MCF 10A (cell line): ENCODE measurements at regions not wholly inside any gene's neighbourhood (a gene's known extent, or its start where the extent isn't known, plus 50 kb on each side); places are given as distances from the start of the nearest gene placed in this dataset.

Source experiments
- BruUV-seq: library from RNA; stranded (reverse); fragments of 400-500 nt; replicated peaks from 2 replicates; lab custom pipeline; 2021; lab: Mats Ljungman, UMichigan
- CTCF ChIA-PET: fragments of 300-600 bp; sonication (Branson Sonifier 250); formaldehyde crosslinking; extraction: SDS; loops from one replicate; lab custom pipeline; 2021; ENCODE audit warnings: antibody characterized with exemption, inconsistent platforms; lab: Yijun Ruan, JAX
- POLR2A ChIA-PET: fragments of 300-600, 350-650 bp; sonication (Branson Sonifier 250); formaldehyde crosslinking; extraction: SDS; loops from one replicate; lab custom pipeline; 2020; ENCODE audit warnings: antibody characterized with exemption, inconsistent platforms; lab: Yijun Ruan, JAX
- DNase-seq: peaks from one replicate; pipeline ENCODE4 v3.0.0-alpha.2; 2018; ENCODE audit not compliant: unreplicated experiment
- H3K27ac Mint-ChIP-seq: one replicate; pipeline ENCODE4 v1.8.0; 2022; ENCODE audit warnings: mild to moderate bottlenecking, low read depth, mixed read lengths; ENCODE audit not compliant: unreplicated experiment
- H3K27me3 Mint-ChIP-seq: one replicate; pipeline ENCODE4 v1.8.0; 2022; ENCODE audit warnings: mixed read lengths; ENCODE audit not compliant: insufficient read depth, unreplicated experiment
- H3K36me3 Mint-ChIP-seq: one replicate; pipeline ENCODE4 v1.8.0; 2022; ENCODE audit warnings: mild to moderate bottlenecking, moderate library complexity, mixed read lengths; ENCODE audit not compliant: insufficient read depth, unreplicated experiment
- H3K4me1 Mint-ChIP-seq: one replicate; pipeline ENCODE4 v1.8.0; 2022; ENCODE audit warnings: mixed read lengths; ENCODE audit not compliant: insufficient read depth, unreplicated experiment
- H3K4me3 Mint-ChIP-seq: one replicate; pipeline ENCODE4 v1.8.0; 2022; ENCODE audit warnings: mild to moderate bottlenecking, moderate library complexity, mixed read lengths; ENCODE audit not compliant: unreplicated experiment
- H3K9me3 Mint-ChIP-seq: one replicate; pipeline ENCODE4 v1.8.0; 2022; ENCODE audit warnings: mixed read lengths; ENCODE audit not compliant: unreplicated experiment
- intact Hi-C: fragments of 100-400 bp; cut with micrococcal nuclease; formaldehyde crosslinking; loops from 2 replicates; pipeline ENCODE4 v1.14.1; 2022
- TF ChIP-seq, protein P1 (sequence below): fragments of 200-600 bp; IDR thresholded peaks from one replicate; pipeline ENCODE4 v1.8.0; 2022; ENCODE audit warnings: antibody characterized with exemption, mild to moderate bottlenecking; ENCODE audit not compliant: unreplicated experiment

DNA sequence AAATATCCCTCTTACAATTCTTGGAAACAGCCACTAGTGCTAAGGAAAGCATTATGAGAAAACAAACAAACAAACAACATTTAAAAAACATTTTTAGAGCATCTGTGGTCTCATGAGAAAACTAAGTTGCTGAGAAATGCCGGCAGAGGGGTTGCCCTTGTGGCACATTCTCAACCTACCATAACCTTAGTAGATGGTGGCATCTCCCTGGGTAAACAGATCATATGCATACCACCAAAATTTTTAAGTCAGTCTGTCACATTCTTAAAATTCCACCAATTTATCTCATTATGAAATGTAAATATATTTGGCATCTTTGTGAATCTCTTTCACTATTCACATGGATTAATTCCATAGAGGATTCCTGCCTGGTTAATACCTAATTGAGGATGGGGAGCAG lies 575.7 kb upstream of the MARCKS start:
- H3K4me1 Mint-ChIP-seq: no peaks in the 10 kb centered on the region
- H3K36me3 Mint-ChIP-seq: no peaks in the 10 kb centered on the region
- ChIA-PET POLR2A (no interaction called here), CTCF (interaction anchor here (0.6 kb wide), 1 partner anchor 656 kb away, joined by 3 read pairs; no protein-coding TSS in a partner anchor)
- no peak for DNase-seq
- no peaks in the 10 kb centered on the region for H3K27me3 Mint-ChIP-seq
- TF ChIP-seq, protein P1, sequence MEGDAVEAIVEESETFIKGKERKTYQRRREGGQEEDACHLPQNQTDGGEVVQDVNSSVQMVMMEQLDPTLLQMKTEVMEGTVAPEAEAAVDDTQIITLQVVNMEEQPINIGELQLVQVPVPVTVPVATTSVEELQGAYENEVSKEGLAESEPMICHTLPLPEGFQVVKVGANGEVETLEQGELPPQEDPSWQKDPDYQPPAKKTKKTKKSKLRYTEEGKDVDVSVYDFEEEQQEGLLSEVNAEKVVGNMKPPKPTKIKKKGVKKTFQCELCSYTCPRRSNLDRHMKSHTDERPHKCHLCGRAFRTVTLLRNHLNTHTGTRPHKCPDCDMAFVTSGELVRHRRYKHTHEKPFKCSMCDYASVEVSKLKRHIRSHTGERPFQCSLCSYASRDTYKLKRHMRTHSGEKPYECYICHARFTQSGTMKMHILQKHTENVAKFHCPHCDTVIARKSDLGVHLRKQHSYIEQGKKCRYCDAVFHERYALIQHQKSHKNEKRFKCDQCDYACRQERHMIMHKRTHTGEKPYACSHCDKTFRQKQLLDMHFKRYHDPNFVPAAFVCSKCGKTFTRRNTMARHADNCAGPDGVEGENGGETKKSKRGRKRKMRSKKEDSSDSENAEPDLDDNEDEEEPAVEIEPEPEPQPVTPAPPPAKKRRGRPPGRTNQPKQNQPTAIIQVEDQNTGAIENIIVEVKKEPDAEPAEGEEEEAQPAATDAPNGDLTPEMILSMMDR: no peak
- no peak overlapping the region for H3K4me3 Mint-ChIP-seq
- intact Hi-C loops: no loop called here
- peaks cover 11% of the 10 kb centered on the region for H3K9me3 Mint-ChIP-seq
- no peak overlapping the region for H3K27ac Mint-ChIP-seq
- BruUV-seq: no TSS peak

DNA sequence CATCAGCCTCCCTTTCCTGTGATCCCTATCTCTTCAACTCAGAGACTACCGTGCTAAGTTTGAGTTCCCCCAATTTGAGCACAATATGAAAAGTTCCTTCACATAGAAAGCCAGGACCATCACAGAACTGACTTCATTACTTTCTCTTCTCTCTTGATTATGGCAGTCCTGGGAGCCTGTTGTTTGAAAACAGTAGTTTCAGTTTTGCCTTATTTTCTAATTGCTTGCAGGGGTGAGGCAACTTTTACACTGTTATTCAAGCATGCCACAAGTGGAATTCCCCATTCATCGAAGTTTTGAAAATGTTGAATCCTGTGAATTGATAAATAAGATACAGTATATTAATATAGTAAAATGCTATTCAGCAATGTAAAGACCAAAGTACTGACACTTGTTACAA lies 569.7 kb upstream of the MARCKS start:
- H3K36me3 Mint-ChIP-seq: no peaks in the 10 kb centered on the region
- H3K9me3 Mint-ChIP-seq: peaks cover 17% of the 10 kb centered on the region
- no TSS peak for BruUV-seq
- intact Hi-C loops: no loop called here
- H3K27me3 Mint-ChIP-seq: no peaks in the 10 kb centered on the region
- no peak for DNase-seq
- ChIA-PET POLR2A (no interaction called here), CTCF (interaction anchor here (1.0 to 1.1 kb wide), 2 partner anchors 8 to 17 kb away, joined by 3 to 5 read pairs; no protein-coding TSS in a partner anchor)
- H3K27ac Mint-ChIP-seq: no peak overlapping the region
- H3K4me1 Mint-ChIP-seq: no peaks in the 10 kb centered on the region
- no peak overlapping the region for H3K4me3 Mint-ChIP-seq
- TF ChIP-seq, protein P1: no peak

DNA sequence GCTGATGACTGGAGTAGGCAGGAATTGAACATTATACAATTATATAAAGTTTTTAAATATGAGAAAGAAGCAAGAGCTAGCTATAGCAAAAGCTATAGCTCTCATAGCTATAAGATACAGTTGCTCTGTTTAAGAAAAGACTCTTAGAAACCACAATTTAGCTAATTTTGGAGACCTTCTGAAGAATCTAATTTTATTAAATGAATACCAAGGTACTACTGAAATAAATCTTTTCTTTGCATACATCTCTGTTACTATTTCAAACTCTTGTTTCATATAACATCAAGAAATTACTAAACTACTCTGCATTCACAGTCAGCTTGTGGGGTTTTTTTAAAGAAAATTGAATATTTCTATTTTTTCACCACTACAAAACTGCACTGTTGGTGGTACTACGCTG lies 568.7 kb upstream of the MARCKS start:
- BruUV-seq: no TSS peak
- DNase-seq: no peak
- no peaks in the 10 kb centered on the region for H3K36me3 Mint-ChIP-seq
- intact Hi-C loops: no loop called here
- TF ChIP-seq, protein P1: no peak
- H3K4me1 Mint-ChIP-seq: no peaks in the 10 kb centered on the region
- H3K27me3 Mint-ChIP-seq: no peaks in the 10 kb centered on the region
- CTCF ChIA-PET: no interaction called here
- H3K4me3 Mint-ChIP-seq: no peak overlapping the region
- POLR2A ChIA-PET: no interaction called here
- no peak overlapping the region for H3K27ac Mint-ChIP-seq
- H3K9me3 Mint-ChIP-seq: peaks cover 17% of the 10 kb centered on the region

DNA sequence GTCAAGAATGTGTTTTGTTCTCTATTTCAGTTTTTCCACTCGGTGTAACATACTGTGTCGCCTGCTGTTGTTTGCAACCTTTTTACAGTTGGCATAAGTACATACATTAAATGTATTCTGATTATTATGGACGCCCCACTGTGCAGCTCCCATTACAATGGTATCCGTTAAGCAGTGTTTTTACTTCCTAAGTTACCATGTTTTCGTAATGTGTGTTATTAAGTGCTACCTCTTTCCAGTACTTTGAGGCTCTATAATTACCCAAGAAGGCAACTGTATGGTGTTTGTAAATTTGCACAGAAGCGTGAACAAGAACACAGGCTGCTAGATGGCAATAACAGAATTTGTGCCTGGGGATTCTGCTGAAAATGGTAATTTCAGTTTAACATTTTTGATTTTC lies 568.0 kb upstream of the MARCKS start:
- no peak overlapping the region for H3K27ac Mint-ChIP-seq
- H3K27me3 Mint-ChIP-seq: no peaks in the 10 kb centered on the region
- ChIA-PET CTCF (interaction anchor here (2.3 kb wide), 1 partner anchor 17 kb away, joined by 6 read pairs; no protein-coding TSS in a partner anchor), POLR2A (no interaction called here)
- no peaks in the 10 kb centered on the region for H3K4me1 Mint-ChIP-seq
- peaks cover 17% of the 10 kb centered on the region for H3K9me3 Mint-ChIP-seq
- H3K36me3 Mint-ChIP-seq: no peaks in the 10 kb centered on the region
- TF ChIP-seq, protein P1: no peak
- BruUV-seq: no TSS peak
- no peak for DNase-seq
- intact Hi-C loops: no loop called here
- no peak overlapping the region for H3K4me3 Mint-ChIP-seq
